HepG2 (cell line): ENCODE measurements at regions not wholly inside any gene's neighbourhood (a gene's known extent, or its start where the extent isn't known, plus 50 kb on each side); places are given as distances from the start of the nearest gene placed in this dataset.

Source experiments
- ATAC-seq: fragments of 200-7000 bp; cut with Tn5 transposase; 3 replicates; pipeline ENCODE4 v1.9.1; 2020; ENCODE audit warnings: mild to moderate bottlenecking, moderate library complexity
- BruUV-seq: library from RNA; stranded (reverse); fragments of 400-500 nt; replicated peaks from 2 replicates; lab custom pipeline; 2021; lab: Mats Ljungman, UMichigan
- CTCF ChIA-PET: fragments of 300-600 bp; formaldehyde crosslinking; extraction: SDS; loops from one replicate; lab custom pipeline; 2021; ENCODE audit warnings: low total read pairs, inconsistent platforms, low intra/inter-chr PET ratio; lab: Yijun Ruan, JAX
- POLR2A ChIA-PET: fragments of 350-600 bp; sonication (Branson Sonifier 250); formaldehyde crosslinking; loops from one replicate; lab custom pipeline; 2020; ENCODE audit warnings: antibody characterized with exemption, inconsistent platforms; lab: Yijun Ruan, JAX
- DNase-seq: peaks from one replicate; pipeline ENCODE4 v3.0.0-alpha.2; 2015; ENCODE audit warnings: low spot score
- FAIRE-seq: peaks from 3 replicates; lab custom pipeline; 2011; peaks lifted over from hg19 to GRCh38; lab: Jason Lieb, UNC
- H2AFZ ChIP-seq: one replicate; pipeline ENCODE4 v1.6.1; 2011; ENCODE audit warnings: low read length, inconsistent platforms
- H3K27ac ChIP-seq: fragments of 300-600 bp; 3 replicates; pipeline ENCODE4 v1.8.0; 2011; ENCODE audit warnings: mixed run types, mild to moderate bottlenecking, mixed read lengths, low read length, inconsistent platforms; ENCODE audit not compliant: insufficient read depth; ENCODE audit errors: extremely low read length
- H3K27me3 ChIP-seq, 2 experiments: fragments of 200-600 bp in 1 of 2; 2 replicates in 1 of 2; 3 replicates in 1 of 2; pipeline versions ENCODE4 v1.6.0 to v1.8.0; 2011; ENCODE audit warnings: low read length in 2 of 2, mild to moderate bottlenecking in 2 of 2, moderate library complexity in 2 of 2, inconsistent platforms in 1 of 2; ENCODE audit not compliant: insufficient read depth in 2 of 2, control insufficient read depth in 1 of 2
- H3K36me3 ChIP-seq, 2 experiments: fragments of 200-600 bp in 1 of 2; replicated peaks in 1 of 2; 2 replicates in 1 of 2; 3 replicates in 1 of 2; pipeline versions ENCODE4 v1.5.1 to v1.8.0; 2011; ENCODE audit warnings: low read length in 2 of 2, inconsistent platforms in 1 of 2; ENCODE audit not compliant: insufficient read depth in 2 of 2, control insufficient read depth in 1 of 2
- H3K4me1 ChIP-seq: 2 replicates; pipeline ENCODE4 v1.5.1; 2012; ENCODE audit warnings: low read length, inconsistent platforms; ENCODE audit not compliant: insufficient read depth
- H3K4me2 ChIP-seq: 2 replicates; pipeline ENCODE4 v1.6.0; 2011; ENCODE audit warnings: low read depth, low read length, inconsistent platforms
- H3K4me3 ChIP-seq, 3 experiments: fragments of 200-600 bp in 1 of 3; sonication (generic), shearing (Covaris generic) in 1 of 3; replicated peaks in 1 of 3; 2 replicates each; pipeline ENCODE4 v1.5.1; 2011 to 2016; ENCODE audit warnings: low read length in 3 of 3, inconsistent platforms in 2 of 3, low read depth in 2 of 3, mild to moderate bottlenecking in 2 of 3, control low read depth in 1 of 3, mixed read lengths in 1 of 3; ENCODE audit not compliant: insufficient read depth in 1 of 3
- H3K79me2 ChIP-seq: one replicate; pipeline ENCODE4 v1.6.1; 2011; ENCODE audit warnings: low read length, inconsistent platforms; ENCODE audit not compliant: insufficient read depth
- H3K9ac ChIP-seq: 2 replicates; pipeline ENCODE4 v1.6.0; 2011; ENCODE audit warnings: mild to moderate bottlenecking, low read depth, low read length, inconsistent platforms; ENCODE audit not compliant: insufficient read depth
- H3K9me3 ChIP-seq: 2 replicates; pipeline ENCODE4 v1.5.1; 2012; ENCODE audit warnings: mild to moderate bottlenecking, low read length
- H4K20me1 ChIP-seq: 2 replicates; pipeline ENCODE4 v1.6.0; 2011; ENCODE audit warnings: inconsistent platforms, mild to moderate bottlenecking, low read length, moderate library complexity; ENCODE audit not compliant: insufficient read depth
- ADNP ChIP-seq: sonication (generic); formaldehyde crosslinking; IDR thresholded peaks from 2 replicates; pipeline ENCODE4 v1.4.0; 2020; ENCODE audit warnings: missing genetic modification reagents
- HHEX ChIP-seq: IDR thresholded peaks from 2 replicates; pipeline ENCODE4 v1.6.1; 2016; ENCODE audit warnings: control low read depth
- LCORL ChIP-seq, 2 experiments: fragments of 450-650 bp in 1 of 2; sonication (generic) in 1 of 2; formaldehyde crosslinking in 1 of 2; IDR thresholded peaks; 2 replicates each; pipeline versions ENCODE4 v1.5.0 to v1.6.1; 2017 to 2020; ENCODE audit warnings: antibody characterized with exemption in 1 of 2, missing genetic modification reagents in 1 of 2
- TARDBP ChIP-seq: sonication (generic); formaldehyde crosslinking; IDR thresholded peaks from 2 replicates; pipeline ENCODE4 v1.8.0; 2022; ENCODE audit warnings: mild to moderate bottlenecking, missing genetic modification reagents
- TSC22D2 ChIP-seq: sonication (generic); formaldehyde crosslinking; IDR thresholded peaks from 2 replicates; pipeline ENCODE4 v1.5.1; 2020; ENCODE audit warnings: missing genetic modification reagents, mild to moderate bottlenecking, borderline replicate concordance
- ZNF703 ChIP-seq: sonication (generic); formaldehyde crosslinking; IDR thresholded peaks from 2 replicates; pipeline ENCODE4 v1.5.1; 2020; ENCODE audit warnings: missing genetic modification reagents, mild to moderate bottlenecking, moderate library complexity, borderline replicate concordance
- WGBS: methylation state at CpG from one replicate; pipeline ENCODE4 v1.1.6; 2017; ENCODE audit warnings: low lambda C conversion rate; 5-methylcytosine and 5-hydroxymethylcytosine counted together
- in situ Hi-C: cut with HindIII; loops from 2 replicates; pipeline ENCODE4 v1.10.0; 2017; ENCODE audit warnings: low pct_unique_long_range_greater_than_20kb; ENCODE audit not compliant: extremely low pct_ligation_motif_present
- intact Hi-C: fragments of 100-400 bp; cut with micrococcal nuclease; formaldehyde crosslinking; loops from one replicate; pipeline ENCODE4 v1.10.0; 2022; ENCODE audit not compliant: unreplicated experiment
- TF ChIP-seq, protein P1 (sequence below): sonication (generic); formaldehyde crosslinking; IDR thresholded peaks from 2 replicates; pipeline ENCODE4 v1.4.0; 2020; ENCODE audit warnings: missing genetic modification reagents, borderline replicate concordance
- TF ChIP-seq, protein P2 (sequence below): sonication (generic); formaldehyde crosslinking; conservative IDR thresholded peaks from 2 replicates; pipeline ENCODE4 v1.4.0; 2020; ENCODE audit warnings: missing genetic modification reagents

DNA sequence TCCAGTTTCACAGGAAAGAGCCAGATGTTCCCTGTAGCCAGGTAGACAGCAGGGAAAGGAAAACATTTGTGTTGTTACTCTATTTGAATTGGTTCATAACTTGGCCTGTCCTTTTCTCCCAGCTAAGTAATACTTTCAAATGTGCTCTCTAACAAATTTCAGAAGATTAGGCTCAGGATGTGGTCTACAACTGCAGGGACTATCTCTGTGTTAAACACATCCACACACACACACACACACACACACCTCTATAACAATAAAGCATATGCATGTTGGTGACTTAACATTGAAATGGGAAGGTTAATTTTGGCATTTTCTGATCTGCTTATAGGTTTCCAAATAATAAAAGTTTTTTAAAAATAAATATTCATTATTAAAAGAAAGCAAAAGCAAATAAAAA is 316.0 kb upstream of the ARGLU1 start:
- Histone ChIP-seq H3K4me1 (no peaks in the 10 kb centered on the region), H2AFZ (no peak overlapping the region), H3K27ac (no peak overlapping the region), H3K4me2 (no peak overlapping the region), H3K79me2 (no peaks in the 10 kb centered on the region), H3K36me3 (no peaks in the 10 kb centered on the region), H3K4me3 (no peak overlapping the region), H4K20me1 (no peaks in the 10 kb centered on the region), H3K27me3 (no peaks in the 10 kb centered on the region), H3K9ac (no peak overlapping the region), H3K9me3 (no peaks in the 10 kb centered on the region)
- in situ Hi-C loops (no loop called here), intact Hi-C loops (no loop called here)
- no TSS peak for BruUV-seq
- CTCF ChIA-PET = no interaction called here
- no peak for TF ChIP-seq TARDBP (CRISPR knock-in tag)
- TF ChIP-seq, protein P1, sequence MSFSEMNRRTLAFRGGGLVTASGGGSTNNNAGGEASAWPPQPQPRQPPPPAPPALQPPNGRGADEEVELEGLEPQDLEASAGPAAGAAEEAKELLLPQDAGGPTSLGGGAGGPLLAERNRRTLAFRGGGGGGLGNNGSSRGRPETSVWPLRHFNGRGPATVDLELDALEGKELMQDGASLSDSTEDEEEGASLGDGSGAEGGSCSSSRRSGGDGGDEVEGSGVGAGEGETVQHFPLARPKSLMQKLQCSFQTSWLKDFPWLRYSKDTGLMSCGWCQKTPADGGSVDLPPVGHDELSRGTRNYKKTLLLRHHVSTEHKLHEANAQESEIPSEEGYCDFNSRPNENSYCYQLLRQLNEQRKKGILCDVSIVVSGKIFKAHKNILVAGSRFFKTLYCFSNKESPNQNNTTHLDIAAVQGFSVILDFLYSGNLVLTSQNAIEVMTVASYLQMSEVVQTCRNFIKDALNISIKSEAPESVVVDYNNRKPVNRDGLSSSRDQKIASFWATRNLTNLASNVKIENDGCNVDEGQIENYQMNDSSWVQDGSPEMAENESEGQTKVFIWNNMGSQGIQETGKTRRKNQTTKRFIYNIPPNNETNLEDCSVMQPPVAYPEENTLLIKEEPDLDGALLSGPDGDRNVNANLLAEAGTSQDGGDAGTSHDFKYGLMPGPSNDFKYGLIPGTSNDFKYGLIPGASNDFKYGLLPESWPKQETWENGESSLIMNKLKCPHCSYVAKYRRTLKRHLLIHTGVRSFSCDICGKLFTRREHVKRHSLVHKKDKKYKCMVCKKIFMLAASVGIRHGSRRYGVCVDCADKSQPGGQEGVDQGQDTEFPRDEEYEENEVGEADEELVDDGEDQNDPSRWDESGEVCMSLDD = no peak
- ATAC-seq (no peak), FAIRE-seq (no peak), DNase-seq (no peak)
- POLR2A ChIA-PET = no interaction called here

- Histone ChIP-seq H3K79me2 (no peaks in the 10 kb centered on the region), H3K4me2 (no peak overlapping the region), H3K4me3 (no peak overlapping the region), H4K20me1 (no peaks in the 10 kb centered on the region), H3K9me3 (no peaks in the 10 kb centered on the region), H3K27ac (no peak overlapping the region), H2AFZ (no peak overlapping the region), H3K36me3 (no peaks in the 10 kb centered on the region), H3K9ac (no peak overlapping the region), H3K4me1 (no peaks in the 10 kb centered on the region), H3K27me3 (no peaks in the 10 kb centered on the region)
- FAIRE-seq (no peak), DNase-seq (no peak), ATAC-seq (no peak)
- in situ Hi-C loops (no loop called here), intact Hi-C loops (no loop called here)
- POLR2A ChIA-PET = no interaction called here
- no TSS peak for BruUV-seq
- WGBS = 36% methylated on average over 6 of the region's 6 CpGs
- CTCF ChIA-PET = no interaction called here
- TF ChIP-seq HHEX (CRISPR knock-in tag) (no peak), TSC22D2 (CRISPR knock-in tag) (no peak), ADNP (CRISPR knock-in tag) (no peak), ZNF703 (CRISPR knock-in tag) (no peak), LCORL (IDR thresholded peaks at IDR 0.05) (no peak), LCORL (CRISPR knock-in tag; IDR thresholded peaks at IDR 0.05) (no peak)
- TF ChIP-seq, protein P2, sequence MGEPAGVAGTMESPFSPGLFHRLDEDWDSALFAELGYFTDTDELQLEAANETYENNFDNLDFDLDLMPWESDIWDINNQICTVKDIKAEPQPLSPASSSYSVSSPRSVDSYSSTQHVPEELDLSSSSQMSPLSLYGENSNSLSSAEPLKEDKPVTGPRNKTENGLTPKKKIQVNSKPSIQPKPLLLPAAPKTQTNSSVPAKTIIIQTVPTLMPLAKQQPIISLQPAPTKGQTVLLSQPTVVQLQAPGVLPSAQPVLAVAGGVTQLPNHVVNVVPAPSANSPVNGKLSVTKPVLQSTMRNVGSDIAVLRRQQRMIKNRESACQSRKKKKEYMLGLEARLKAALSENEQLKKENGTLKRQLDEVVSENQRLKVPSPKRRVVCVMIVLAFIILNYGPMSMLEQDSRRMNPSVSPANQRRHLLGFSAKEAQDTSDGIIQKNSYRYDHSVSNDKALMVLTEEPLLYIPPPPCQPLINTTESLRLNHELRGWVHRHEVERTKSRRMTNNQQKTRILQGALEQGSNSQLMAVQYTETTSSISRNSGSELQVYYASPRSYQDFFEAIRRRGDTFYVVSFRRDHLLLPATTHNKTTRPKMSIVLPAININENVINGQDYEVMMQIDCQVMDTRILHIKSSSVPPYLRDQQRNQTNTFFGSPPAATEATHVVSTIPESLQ (CRISPR knock-in tag) = no peak
These were observed 314.3 kb upstream of the ARGLU1 start for GRCh38 chr13:106882246-106882645.
